Osteoblast (primary cell): ENCODE measurements at regions not wholly inside any gene's neighbourhood (a gene's known extent, or its start where the extent isn't known, plus 50 kb on each side); places are given as distances from the start of the nearest gene placed in this dataset.

ENCODE experiments used
- DNase-seq: peaks from one replicate; pipeline ENCODE4 v3.0.0; 2011; ENCODE audit warnings: low spot score, mixed read lengths; ENCODE audit not compliant: insufficient read length; ENCODE audit errors: missing footprints
- H2AFZ ChIP-seq: 2 replicates; pipeline ENCODE4 v1.6.0; 2011; ENCODE audit warnings: mild to moderate bottlenecking, low read length
- H3K27ac ChIP-seq: 2 replicates; pipeline ENCODE4 v1.5.1; 2011; ENCODE audit warnings: mild to moderate bottlenecking, low read depth, low read length, moderate library complexity
- H3K27me3 ChIP-seq: 2 replicates; pipeline ENCODE4 v1.6.0; 2012; ENCODE audit warnings: mild to moderate bottlenecking, control low read depth, inconsistent platforms, low read length, moderate library complexity; ENCODE audit not compliant: insufficient read depth
- H3K36me3 ChIP-seq: 2 replicates; pipeline ENCODE4 v1.5.1; 2011; ENCODE audit warnings: mild to moderate bottlenecking, low read length, control low read depth, moderate library complexity; ENCODE audit not compliant: insufficient read depth
- H3K4me1 ChIP-seq: 2 replicates; pipeline ENCODE4 v1.5.1; 2011; ENCODE audit warnings: mild to moderate bottlenecking, low read length, control low read depth, moderate library complexity; ENCODE audit not compliant: insufficient read depth
- H3K4me2 ChIP-seq: 2 replicates; pipeline ENCODE4 v1.6.0; 2011; ENCODE audit warnings: mild to moderate bottlenecking, low read length; ENCODE audit not compliant: insufficient read depth
- H3K4me3 ChIP-seq: fragments of 200-600 bp; sonication (generic); 3 replicates; pipeline ENCODE4 v1.5.1; 2012; ENCODE audit warnings: mild to moderate bottlenecking, low read length, inconsistent platforms; ENCODE audit not compliant: insufficient read depth
- H3K79me2 ChIP-seq: 2 replicates; pipeline ENCODE4 v1.6.0; 2012; ENCODE audit warnings: mild to moderate bottlenecking, low read length, control low read depth, inconsistent platforms; ENCODE audit not compliant: insufficient read depth
- H3K9me3 ChIP-seq: 2 replicates; pipeline ENCODE4 v1.5.1; 2011; ENCODE audit warnings: low read depth, low read length, control low read depth
- H4K20me1 ChIP-seq: 2 replicates; pipeline ENCODE4 v1.6.0; 2012; ENCODE audit warnings: mild to moderate bottlenecking, low read length, control low read depth; ENCODE audit not compliant: insufficient read depth
- CTCF ChIP-seq: IDR thresholded peaks from 2 replicates; pipeline ENCODE4 v1.5.1; 2011; ENCODE audit warnings: mild to moderate bottlenecking, low read depth, low read length, moderate library complexity; ENCODE audit errors: extremely low read depth

GRCh38 chr1:37244083-37244480 is 209.8 kb upstream of the GRIK3 start:
- Histone ChIP-seq H3K27ac (no peak overlapping the region), H3K4me1 (no peaks in the 10 kb centered on the region), H3K4me3 (no peak overlapping the region)

GRCh38 chr1:37244815-37245214 is 210.5 kb upstream of the GRIK3 start:
- no peak for DNase-seq
- Histone ChIP-seq H3K27ac (no peak overlapping the region), H3K4me3 (no peak overlapping the region), H3K4me1 (no peaks in the 10 kb centered on the region), H3K79me2 (no peaks in the 10 kb centered on the region), H3K27me3 (no peaks in the 10 kb centered on the region), H3K9me3 (no peaks in the 10 kb centered on the region), H3K36me3 (no peaks in the 10 kb centered on the region), H3K4me2 (no peak overlapping the region), H4K20me1 (no peaks in the 10 kb centered on the region), H2AFZ (no peak overlapping the region)
- no peak for TF ChIP-seq CTCF

More at GRCh38 chr1:37244083-37244480, 209.8 kb upstream of the GRIK3 start:
- Histone ChIP-seq H3K9me3 (no peaks in the 10 kb centered on the region), H3K4me2 (no peak overlapping the region), H3K27me3 (no peaks in the 10 kb centered on the region), H3K79me2 (no peaks in the 10 kb centered on the region), H3K36me3 (no peaks in the 10 kb centered on the region), H4K20me1 (no peaks in the 10 kb centered on the region), H2AFZ (no peak overlapping the region)
- no peak for DNase-seq
- TF ChIP-seq CTCF: no peak

- H3K27ac ChIP-seq: no peak overlapping the region
- no peaks in the 10 kb centered on the region for H3K9me3 ChIP-seq
- H3K27me3 ChIP-seq: no peaks in the 10 kb centered on the region
- H4K20me1 ChIP-seq: no peaks in the 10 kb centered on the region
- H3K4me1 ChIP-seq: no peaks in the 10 kb centered on the region
- TF ChIP-seq CTCF: no peak
- no peaks in the 10 kb centered on the region for H3K36me3 ChIP-seq
- H3K4me2 ChIP-seq: no peak overlapping the region
- no peak for DNase-seq
- H3K79me2 ChIP-seq: no peaks in the 10 kb centered on the region
- H2AFZ ChIP-seq: no peak overlapping the region
- no peak overlapping the region for H3K4me3 ChIP-seq
Measured at GRCh38 chr1:37246631-37247030, 212.3 kb upstream of the GRIK3 start.

GRCh38 chr1:37250371-37250770 is 216.1 kb upstream of the GRIK3 start:
- H3K4me1 ChIP-seq: no peaks in the 10 kb centered on the region
- no peaks in the 10 kb centered on the region for H4K20me1 ChIP-seq
- H3K27ac ChIP-seq: no peak overlapping the region
- H3K79me2 ChIP-seq: no peaks in the 10 kb centered on the region
- H3K4me2 ChIP-seq: no peak overlapping the region
- no peaks in the 10 kb centered on the region for H3K27me3 ChIP-seq
- H2AFZ ChIP-seq: no peak overlapping the region
- no peaks in the 10 kb centered on the region for H3K9me3 ChIP-seq
- DNase-seq: no peak
- no peak overlapping the region for H3K4me3 ChIP-seq
- no peaks in the 10 kb centered on the region for H3K36me3 ChIP-seq
- no peak for TF ChIP-seq CTCF
